ENCODE measurements at regions not wholly inside any gene's neighbourhood (a gene's known extent, or its start where the extent isn't known, plus 50 kb on each side); places are given as distances from the start of the nearest gene placed in this dataset.

DNA sequence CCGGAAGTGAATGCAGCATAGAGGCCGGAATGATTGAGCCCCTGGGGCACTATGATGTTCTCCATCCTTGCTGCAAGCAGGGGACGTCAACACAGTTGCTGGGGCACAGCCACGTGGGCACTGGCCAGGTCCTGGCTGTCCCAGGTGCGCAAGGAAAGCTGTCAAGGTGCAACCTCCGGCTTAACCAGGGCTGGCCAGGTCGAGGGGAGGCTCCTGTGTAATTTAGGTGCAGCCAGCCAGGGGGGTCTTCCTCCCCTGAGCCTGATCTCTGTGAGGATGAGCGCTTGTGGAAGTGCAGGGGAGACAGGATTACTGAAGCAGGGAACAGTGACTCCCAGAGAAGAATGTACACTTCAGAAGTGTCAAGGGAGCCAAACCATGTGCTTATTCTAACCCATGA lies 852.8 kb upstream of the TMEM132C start:
- no peak for DNase-seq (ENCODE audit: low spot score)

DNA sequence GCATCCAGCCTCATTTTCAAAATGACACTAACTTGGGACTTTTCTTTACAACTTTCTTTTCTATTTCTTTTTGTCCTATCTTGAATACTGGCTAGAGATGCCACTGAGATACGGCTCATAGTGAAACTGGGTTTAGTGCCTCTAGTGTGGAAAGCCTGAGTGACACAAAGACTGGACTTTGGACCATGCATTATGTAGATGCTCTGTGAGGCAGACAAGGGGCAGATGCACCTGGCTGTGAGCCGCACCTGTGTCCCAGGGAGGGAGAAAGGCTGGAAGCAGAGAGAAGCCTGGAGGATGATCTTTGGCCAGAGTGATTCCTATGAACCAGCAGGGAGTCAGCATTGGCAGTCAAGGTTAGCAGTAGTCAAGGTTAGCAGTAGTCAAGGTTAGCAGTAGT lies 852.3 kb upstream of the TMEM132C start:
- DNase-seq (ENCODE audit: low spot score), result no peak

DNA sequence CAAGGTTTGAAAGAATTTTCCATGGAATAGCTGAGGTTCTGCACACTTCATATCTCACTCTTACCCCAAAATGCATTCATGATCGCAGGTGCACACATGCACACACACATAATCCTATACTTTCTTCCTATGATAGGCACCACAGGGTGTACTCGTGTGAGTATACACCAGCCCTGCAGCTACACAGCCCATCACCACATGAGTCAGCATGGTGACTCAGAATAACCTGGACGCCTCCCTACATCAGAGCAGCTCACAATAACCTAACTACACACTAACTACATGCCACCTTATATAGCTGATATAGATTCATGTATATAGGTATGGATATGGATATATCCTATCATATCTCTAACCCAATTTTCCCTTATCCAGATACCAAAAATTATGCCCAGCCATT lies 850.2 kb upstream of the TMEM132C start:
- DNase-seq (ENCODE audit: low spot score), result no peak

DNA sequence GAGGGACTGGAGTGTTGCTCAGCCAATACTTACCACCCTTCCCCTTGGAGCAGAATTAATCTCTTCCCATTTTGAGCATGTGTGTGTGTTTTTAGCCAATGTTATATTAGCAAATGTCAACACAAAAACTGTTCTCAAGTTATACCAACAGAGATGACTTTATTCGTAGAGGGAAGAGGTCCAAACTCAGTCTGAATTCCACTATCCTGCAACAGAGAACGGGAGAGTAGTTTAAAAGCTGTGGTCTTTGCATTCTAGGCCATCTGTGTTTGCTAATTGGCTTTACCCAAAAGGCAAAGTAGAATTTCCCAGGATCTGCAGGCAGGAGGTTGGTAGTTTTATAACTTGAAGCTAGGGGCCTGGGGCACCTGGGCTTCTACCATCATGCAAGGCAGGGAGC lies 847.9 kb upstream of the TMEM132C start:
- no peak for DNase-seq (ENCODE audit: low spot score)

DNA sequence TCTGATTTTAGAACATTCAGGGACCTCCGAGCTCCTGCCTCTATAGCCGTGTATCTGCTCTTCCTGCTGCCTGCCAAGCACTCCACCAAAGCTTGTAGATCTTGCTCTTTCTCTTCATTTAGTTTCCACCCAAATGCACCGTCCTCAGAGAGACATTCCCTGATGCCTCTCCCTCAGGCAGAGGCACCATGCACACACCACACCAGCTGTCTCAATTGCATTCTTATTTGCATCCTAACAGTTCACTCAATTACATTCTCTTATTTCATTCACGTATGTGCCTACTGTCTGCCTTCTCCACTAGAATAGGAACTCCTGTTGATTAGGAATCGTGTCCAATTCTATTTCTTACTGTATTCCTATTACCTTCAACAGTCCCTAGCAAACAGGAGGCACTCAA lies 845.4 kb upstream of the TMEM132C start:
- no peak for DNase-seq (ENCODE audit: low spot score)

DNA sequence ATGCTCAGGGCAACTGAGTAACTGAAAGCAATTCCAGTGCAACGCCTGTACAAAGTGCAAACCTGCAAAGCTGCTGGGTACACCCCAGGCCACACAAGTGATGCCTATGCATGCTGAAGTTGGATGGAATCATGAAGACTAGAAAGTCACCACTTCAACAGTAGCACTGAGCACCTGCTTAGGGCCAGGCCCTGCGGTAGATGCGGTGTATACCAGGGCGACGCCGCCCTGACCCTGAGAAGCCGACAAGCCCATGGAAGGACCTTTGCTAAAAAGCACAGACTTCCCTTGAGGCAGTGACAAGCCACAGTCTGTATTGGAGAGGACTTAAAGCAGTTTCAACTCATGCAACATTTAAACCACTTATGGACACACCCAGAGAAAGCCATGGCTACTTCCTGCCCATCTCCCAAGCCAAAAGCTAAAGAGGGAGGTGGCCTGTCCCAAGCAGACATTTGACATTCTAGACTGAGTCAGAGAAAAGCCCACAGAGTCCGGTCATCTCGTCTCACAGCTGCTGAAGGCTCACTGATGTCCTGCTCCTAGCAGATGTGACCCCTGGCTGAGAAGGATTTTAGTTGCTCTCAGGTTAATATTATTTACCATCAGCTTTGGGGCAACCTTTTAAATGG lies 843.9 kb upstream of the TMEM132C start:
- no peak for DNase-seq (ENCODE audit: low spot score)

DNA sequence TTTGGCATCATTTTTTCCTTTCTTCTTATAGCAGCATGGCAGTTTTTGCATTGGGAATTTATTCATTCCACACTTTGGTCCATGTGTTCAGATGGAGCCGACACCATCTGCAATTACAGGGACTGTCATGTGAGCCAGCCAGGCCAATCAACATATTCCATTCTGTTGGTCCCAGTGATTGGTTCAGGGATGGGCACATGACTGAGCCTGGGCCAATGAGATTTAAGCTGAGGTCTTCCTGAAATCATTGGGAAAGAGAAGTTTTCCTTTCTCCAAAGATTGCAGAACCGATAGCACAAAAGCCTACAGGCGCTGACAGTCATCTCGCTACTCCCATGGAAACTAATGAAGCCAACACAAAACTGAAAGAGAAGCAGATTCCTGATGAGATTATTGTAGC lies 841.5 kb upstream of the TMEM132C start:
- DNase-seq (ENCODE audit: low spot score), result no peak

DNA sequence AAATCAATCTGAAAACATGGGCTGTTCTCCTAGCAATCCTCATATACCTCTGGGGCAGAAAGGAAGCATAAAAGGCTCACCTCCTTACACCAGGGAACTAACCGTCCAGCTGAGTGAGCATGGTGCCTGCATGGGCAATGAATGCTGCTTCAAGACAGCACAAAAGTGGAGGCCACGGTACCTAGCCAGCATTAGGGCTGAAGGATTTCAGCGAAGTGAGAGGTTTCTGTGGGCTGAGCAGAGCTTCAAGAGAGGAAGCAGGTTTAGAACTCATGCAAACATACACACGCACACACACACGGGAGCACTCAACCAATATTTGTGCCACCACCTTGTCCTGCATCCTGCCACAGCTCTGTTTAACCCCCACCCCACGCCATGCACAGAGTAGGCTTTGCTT lies 838.5 kb upstream of the TMEM132C start:
- DNase-seq (ENCODE audit: low spot score), result no peak

DNA sequence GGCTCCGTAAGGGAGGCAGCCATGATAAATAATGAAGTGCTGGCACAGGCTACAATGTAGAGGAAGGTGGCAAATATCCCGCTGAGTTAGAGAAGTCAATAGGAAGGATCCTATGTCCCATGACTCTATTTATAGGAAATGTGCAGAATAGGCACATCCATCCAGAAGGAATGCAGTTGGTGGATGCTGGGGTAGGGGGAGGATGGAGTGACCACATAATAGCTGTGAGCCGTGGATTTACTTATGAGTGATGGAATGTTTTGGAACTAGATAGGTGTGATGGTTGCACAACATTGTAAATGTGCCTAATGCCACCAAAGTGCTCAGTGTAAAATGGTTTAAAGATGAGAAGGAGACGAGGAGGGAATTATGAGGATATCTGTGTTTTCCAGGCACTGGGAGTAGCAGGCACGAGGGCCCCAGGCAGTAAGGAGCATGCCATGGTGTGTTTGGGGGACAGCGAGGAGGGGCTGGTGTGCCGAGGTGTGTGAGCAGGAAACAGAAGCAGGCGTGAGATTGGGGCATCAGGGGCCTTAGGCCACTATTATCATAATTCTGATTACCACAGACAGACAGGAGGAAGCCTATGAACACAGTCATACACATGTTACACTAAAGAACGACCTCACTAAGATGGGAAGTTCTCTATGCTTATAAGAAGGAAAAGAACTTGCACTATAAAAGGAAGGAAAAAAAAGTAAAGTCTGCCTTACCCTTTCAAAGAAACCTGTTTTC lies 837.3 kb upstream of the TMEM132C start:
- DNase-seq (ENCODE audit: low spot score), result no peak

DNA sequence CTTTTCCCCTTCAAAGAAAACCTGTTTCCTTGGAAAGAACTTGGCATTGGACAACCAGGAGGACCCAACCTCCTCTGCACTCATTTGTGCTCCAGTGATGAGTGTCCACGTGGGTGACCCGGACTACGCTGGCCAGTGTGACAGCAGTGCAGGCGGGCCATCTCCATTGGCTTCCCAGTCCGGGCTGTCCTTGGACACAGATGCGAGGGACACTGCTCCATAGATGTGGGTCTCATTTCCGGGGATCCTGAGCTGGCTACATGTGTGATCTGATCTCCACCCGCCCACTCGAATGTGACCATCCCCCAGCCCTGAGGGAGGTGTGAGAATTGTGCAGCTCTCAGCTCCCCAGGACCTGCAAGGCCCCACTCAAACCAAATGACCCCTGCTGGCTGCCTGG lies 836.6 kb upstream of the TMEM132C start:
- DNase-seq (ENCODE audit: low spot score), result no peak

DNA sequence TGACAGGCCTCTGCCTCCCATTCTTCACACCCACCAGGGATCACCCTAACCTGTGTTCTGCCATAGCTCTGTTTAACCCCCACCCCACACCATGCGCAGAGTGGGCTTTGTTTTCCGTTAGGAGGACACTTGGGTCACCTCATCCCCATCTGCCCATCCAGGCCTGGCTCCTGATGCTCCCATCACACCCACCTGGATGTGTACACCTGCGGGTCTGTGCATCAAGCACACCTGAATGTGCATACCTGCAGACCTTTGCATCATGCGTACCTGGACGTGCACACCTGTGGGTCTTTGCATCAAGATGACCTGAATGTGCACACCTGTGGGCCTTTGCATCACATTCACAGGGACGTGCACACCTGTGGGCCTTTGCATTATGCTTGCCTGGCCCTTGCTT lies 835.8 kb upstream of the TMEM132C start:
- no peak for DNase-seq (ENCODE audit: low spot score)

DNA sequence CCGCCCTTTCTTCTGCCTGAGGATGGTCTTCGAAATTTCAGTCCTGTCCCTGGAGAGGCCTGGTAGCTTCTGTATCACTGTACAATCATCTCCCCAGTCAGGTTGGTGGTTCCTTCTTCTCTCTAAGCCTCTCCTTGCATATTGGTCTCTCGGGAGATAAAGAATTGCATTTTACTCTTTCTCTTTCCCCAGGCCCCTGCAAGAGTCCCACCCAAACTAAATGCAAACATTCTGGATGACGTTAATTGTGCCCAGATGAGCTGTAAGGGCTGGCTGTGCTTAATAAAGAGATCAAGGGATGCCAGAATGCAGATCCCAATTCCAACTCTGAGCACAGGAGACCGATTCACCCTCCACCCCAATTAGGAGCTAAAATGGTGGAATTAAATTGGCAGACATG lies 835.4 kb upstream of the TMEM132C start:
- no peak for DNase-seq (ENCODE audit: low spot score)

DNA sequence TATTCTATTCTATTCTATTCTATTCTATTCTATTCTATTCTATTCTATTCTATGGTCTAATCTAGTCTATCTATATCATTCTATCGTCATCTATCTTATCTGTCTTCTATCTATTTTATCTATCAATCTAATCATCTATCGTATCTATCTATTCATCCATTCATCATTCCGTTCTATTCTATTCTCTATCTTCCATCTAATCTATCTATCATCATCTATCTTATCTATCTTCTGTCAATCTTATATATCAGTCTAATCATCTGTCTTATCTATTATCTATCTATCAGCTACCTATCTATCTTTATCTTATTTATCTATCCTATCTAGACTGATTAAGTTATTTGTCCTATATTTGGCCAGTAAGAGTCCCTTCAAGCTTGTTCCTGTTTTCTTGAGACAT lies 831.5 kb upstream of the TMEM132C start:
- no peak for DNase-seq (ENCODE audit: low spot score)

DNA sequence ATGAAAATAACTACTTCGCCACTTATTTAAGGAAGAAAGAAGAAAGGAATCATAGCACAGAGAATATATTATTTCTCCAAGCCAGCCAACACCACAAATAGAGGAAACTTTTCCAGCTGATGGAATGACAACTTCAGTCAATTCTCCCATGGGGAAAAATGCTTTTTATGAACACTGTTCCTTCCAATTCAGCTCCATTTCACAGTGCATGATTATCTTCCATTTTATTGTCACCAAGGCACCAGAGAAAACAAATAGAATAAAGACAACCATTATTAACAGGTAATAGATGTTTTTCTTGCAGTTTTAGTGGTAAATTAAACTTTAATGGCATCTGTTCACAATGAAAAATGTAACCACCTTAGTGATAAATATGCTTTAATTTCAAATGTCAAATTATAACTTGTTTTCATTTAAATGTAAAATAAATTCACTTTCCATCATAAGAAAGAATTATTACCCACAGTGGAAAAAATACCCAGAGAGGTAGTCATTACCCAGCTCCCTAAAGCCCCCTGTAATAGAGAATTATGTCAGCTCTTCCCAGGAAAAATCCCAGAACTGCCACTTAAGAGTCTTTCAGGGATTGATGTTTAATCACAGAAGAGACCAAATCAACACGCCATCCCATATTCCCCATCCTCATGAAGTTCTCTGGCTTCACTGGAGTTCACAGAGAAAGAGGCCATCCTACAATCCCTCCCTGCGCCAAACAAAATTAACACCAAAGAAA lies 828.3 kb upstream of the TMEM132C start:
- no peak for DNase-seq (ENCODE audit: low spot score)

DNA sequence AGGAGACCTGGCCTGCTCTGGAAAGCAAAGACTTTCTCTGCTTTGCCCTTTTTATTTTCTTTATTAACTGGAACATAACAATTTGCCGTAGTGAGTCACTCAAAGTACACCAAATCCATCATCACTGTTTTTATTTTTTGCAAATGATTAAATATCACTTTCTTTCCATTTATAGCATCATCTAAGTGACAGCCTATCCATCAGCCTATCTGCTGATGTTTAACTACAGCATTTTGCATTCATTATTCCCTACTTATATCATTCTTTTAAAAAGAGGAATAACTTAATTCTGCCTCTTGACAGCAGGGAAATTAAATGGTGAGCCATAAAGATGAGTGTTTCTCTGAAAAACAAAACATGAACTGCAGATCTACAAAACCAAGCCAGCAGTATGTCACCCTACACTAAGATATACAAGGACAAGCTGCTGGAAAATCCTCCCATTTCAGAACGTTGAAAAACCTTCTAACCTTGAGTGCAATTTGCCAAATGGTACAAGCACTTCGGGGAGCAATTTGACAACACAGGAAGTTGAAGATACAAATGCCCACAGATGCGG lies 821.3 kb upstream of the TMEM132C start:
- no peak for DNase-seq (ENCODE audit: low spot score)

DNA sequence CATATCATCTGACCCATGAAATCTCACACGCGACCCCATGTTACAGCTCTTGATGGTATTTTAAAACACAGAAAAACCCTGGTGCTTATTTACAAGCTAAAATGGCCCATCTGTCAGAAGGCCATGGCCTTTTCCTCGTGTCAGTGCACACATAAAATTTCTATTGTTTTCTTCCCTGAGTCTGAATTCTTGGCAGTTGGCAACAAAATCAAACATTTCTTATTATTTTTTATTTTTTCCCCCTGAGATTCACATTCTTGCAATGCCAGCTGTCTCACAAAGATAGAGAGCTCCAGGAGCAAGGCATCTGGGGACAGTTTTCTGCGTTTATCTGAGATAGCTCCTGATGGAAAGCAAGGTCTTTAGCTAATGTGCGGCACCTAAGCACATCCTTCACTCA lies 818.1 kb upstream of the TMEM132C start:
- no peak for DNase-seq (ENCODE audit: low spot score)

DNA sequence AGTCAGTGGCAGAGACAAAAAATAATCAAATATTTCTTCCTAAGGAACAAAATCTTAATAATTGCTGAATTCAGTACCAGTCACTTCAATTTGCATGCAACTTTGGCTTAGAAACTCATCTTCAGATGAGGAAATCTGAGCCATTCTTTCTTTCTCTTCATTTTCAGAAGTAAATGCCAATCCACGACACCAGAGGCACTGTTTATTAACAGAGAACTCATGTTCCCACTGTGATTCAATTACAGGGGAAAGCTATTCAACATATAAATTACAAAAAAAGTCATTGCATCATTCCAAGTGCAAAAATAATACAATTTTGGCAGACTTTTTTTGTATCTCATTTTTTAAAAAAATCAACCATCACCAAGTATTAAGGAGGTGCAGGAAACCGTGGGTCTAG lies 816.1 kb upstream of the TMEM132C start:
- no peak for DNase-seq (ENCODE audit: low spot score)

DNA sequence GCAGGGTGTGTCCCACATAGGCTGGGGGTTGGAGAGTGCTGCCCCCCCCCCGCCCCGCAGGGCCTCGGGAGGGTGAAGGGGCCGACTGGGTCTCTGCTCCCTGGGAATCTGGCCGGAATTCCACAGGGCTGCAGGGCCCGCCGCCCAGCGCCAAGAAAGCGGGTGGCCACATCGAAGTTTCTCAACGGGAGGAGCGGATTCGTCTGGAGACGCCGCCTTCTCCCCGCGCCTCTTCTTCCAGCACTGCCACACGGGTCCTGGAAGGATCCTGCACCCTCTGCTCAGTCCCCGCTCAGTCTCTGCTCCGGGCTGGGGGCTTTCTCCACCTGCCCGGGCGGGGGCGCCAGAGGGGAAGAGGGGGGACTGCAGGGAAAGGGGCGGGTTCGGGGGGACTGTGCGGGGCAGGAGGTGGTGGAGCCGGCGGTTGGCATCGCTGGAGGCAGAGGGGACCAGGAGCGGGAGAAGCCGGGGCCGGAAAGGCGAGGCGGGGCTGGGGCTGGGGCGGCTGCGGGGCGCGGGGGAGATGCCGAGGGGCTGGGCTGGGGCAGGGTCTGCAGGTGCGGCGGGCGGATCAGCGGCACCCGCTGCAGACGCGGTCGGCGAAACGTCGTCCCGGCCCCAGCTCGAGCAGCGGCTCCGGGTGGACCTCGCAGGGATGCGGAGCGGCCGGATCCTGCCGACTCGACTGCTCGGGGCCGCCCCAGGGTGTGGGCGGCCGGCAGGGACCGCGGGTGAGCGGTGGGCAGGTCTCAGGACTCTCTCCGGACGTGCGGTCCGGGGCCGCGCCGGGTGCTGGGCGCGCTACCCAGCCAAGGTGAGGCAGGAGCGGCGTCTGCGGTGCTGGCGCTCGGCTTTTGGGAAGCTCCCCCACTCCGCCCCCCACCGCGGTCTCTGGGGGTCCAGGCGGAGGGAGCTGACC lies 811.4 kb upstream of the TMEM132C start:
- DNase-seq (ENCODE audit: low spot score), result peak; percentile 10

DNA sequence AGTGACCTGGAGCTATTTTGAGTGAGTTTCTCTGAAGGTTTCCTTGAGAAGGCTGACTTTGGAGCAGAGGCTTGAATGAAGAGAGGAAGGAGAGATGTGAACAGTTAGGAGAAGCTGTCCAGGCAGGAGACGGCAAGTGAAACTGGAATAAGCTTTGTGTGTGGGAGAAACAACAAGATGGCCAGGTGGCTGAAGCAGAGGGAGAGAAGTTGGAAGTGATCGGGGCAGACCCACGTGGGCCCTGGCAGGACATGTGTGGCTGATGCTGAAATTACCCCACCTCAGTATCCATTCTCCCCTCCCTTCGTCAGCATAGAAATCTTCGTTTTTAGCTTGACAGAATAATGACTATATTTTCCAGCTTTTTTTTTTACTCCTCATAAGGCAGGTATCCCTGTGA lies 809.2 kb upstream of the TMEM132C start:
- no peak for DNase-seq (ENCODE audit: low spot score)

DNA sequence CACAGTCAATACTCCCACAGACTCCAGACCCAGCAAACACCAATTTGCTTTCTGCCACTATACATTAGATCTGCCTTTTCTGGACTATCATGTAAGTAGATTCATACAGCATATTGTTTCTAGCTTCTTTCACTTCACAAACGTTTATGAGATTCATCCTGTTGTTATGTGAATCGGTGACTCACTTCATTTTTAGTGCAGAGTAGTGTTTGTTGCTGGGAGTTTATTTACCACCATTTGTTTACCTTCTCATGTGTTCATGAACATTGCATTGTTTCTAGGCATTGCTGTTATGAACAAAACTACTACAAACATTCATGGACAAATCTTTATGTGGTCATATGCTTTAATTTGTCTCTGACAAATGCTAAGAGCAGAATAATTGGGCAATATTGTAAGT lies 807.8 kb upstream of the TMEM132C start:
- DNase-seq (ENCODE audit: low spot score), result no peak

DNA sequence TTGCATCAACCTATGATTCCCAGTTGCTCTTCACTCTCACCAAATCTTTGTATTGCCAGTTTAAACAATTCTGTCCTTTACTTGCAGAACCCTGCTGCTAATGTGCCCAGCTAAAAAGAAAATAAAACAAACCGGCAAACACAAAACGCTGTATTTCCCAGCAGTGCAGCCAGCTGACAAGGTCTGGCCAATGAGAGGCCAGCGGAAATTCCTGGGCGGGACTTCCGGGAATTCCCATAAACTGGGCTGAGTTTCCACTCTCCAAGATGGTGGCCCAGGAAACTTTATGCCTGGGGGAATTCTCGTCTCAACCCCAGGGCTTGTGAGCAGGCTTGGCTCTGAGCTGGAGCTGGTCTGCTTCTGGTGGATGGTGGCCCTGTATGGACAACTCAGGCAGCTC lies 807.3 kb upstream of the TMEM132C start:
- no peak for DNase-seq (ENCODE audit: low spot score)

DNA sequence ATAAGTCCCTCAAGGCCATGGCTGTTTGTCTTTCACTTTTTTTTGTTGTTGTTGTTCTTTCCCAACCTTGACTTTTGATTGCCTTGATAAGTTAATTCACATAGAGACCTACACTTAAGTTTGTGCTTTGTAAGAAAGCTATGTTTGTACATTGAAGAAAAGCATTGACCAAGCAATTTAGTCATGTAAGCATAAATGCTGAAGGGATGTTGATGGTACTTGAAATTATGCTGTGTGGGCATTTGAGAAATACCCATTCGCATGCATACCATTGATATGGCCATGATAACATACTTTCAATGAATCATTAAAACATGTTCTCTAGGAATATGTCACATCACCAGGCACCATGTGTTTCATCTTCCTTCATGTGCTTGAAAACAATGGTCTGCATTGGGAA lies 803.7 kb upstream of the TMEM132C start:
- no peak for DNase-seq (ENCODE audit: low spot score)
